ENCODE measurements at regions not wholly inside any gene's neighbourhood (a gene's known extent, or its start where the extent isn't known, plus 50 kb on each side); places are given as distances from the start of the nearest gene placed in this dataset.

- Histone ChIP-seq H3K4me1 (ENCODE audit: control insufficient read depth in 1 of 2, insufficient read depth in 2 of 2, low read length in 2 of 2) (peaks cover 4 to 22% of the 10 kb centered on the region in 2 donors), H3K36me3 (ENCODE audit: control insufficient read depth in 1 of 2, insufficient read depth in 2 of 2, low read length in 2 of 2) (no peaks in the 10 kb centered on the region), H3K27me3 (ENCODE audit: control insufficient read depth in 1 of 2, insufficient read depth in 2 of 2, low read length in 2 of 2) (no peaks in the 10 kb centered on the region), H3K9me3 (ENCODE audit: control insufficient read depth in 1 of 2, low read length in 2 of 2) (no peaks in the 10 kb centered on the region), H3K4me3 (ENCODE audit: low read depth in 1 of 2, low read length in 2 of 2) (peak overlapping the region; percentile 8 to 39), H3K9ac (ENCODE audit: low read depth in 1 of 2, low read length in 2 of 2) (no peak overlapping the region), H3K27ac (ENCODE audit: low read depth, low read length) (no peak overlapping the region)
Observed at GRCh38 chr2:208545403-208546042, 138.9 kb downstream of the PTH2R start.

GRCh38 chr2:208546107-208546506 lies 139.5 kb downstream of the PTH2R start:
- H3K36me3 ChIP-seq (ENCODE audit: control insufficient read depth in 1 of 2, insufficient read depth in 2 of 2, low read length in 2 of 2): no peaks in the 10 kb centered on the region
- H3K27ac ChIP-seq (ENCODE audit: low read depth, low read length): no peak overlapping the region
- peak overlapping the region in 1 of 2 donors; percentile 39 for H3K4me3 ChIP-seq (ENCODE audit: low read depth in 1 of 2, low read length in 2 of 2)
- H3K9me3 ChIP-seq (ENCODE audit: control insufficient read depth in 1 of 2, low read length in 2 of 2): no peaks in the 10 kb centered on the region
- no peak overlapping the region for H3K9ac ChIP-seq (ENCODE audit: low read depth in 1 of 2, low read length in 2 of 2)
- peaks cover 4 to 22% of the 10 kb centered on the region in 2 donors for H3K4me1 ChIP-seq (ENCODE audit: control insufficient read depth in 1 of 2, insufficient read depth in 2 of 2, low read length in 2 of 2)
- no peaks in the 10 kb centered on the region for H3K27me3 ChIP-seq (ENCODE audit: control insufficient read depth in 1 of 2, insufficient read depth in 2 of 2, low read length in 2 of 2)

GRCh38 chr2:208546860-208547650 lies 140.5 kb downstream of the PTH2R start:
- no peak overlapping the region for H3K27ac ChIP-seq (ENCODE audit: low read depth, low read length)
- peak overlapping the region; percentile 11 to 20 for H3K4me3 ChIP-seq (ENCODE audit: low read depth in 1 of 2, low read length in 2 of 2)
- peaks cover 4 to 22% of the 10 kb centered on the region in 2 donors for H3K4me1 ChIP-seq (ENCODE audit: control insufficient read depth in 1 of 2, insufficient read depth in 2 of 2, low read length in 2 of 2)
- H3K9ac ChIP-seq (ENCODE audit: low read depth in 1 of 2, low read length in 2 of 2): no peak overlapping the region
- no peaks in the 10 kb centered on the region for H3K9me3 ChIP-seq (ENCODE audit: control insufficient read depth in 1 of 2, low read length in 2 of 2)
- no peaks in the 10 kb centered on the region for H3K36me3 ChIP-seq (ENCODE audit: control insufficient read depth in 1 of 2, insufficient read depth in 2 of 2, low read length in 2 of 2)
- no peaks in the 10 kb centered on the region for H3K27me3 ChIP-seq (ENCODE audit: control insufficient read depth in 1 of 2, insufficient read depth in 2 of 2, low read length in 2 of 2)

GRCh38 chr2:208548700-208549099 lies 142.1 kb downstream of the PTH2R start:
- Histone ChIP-seq H3K9ac (ENCODE audit: low read depth in 1 of 2, low read length in 2 of 2) (no peak overlapping the region), H3K4me1 (ENCODE audit: control insufficient read depth in 1 of 2, insufficient read depth in 2 of 2, low read length in 2 of 2) (peaks cover 4 to 22% of the 10 kb centered on the region in 2 donors), H3K27me3 (ENCODE audit: control insufficient read depth in 1 of 2, insufficient read depth in 2 of 2, low read length in 2 of 2) (no peaks in the 10 kb centered on the region), H3K36me3 (ENCODE audit: control insufficient read depth in 1 of 2, insufficient read depth in 2 of 2, low read length in 2 of 2) (no peaks in the 10 kb centered on the region), H3K27ac (ENCODE audit: low read depth, low read length) (no peak overlapping the region), H3K9me3 (ENCODE audit: control insufficient read depth in 1 of 2, low read length in 2 of 2) (no peaks in the 10 kb centered on the region), H3K4me3 (ENCODE audit: low read depth in 1 of 2, low read length in 2 of 2) (no peak overlapping the region)

- Histone ChIP-seq H3K9me3 (ENCODE audit: control insufficient read depth in 1 of 2, low read length in 2 of 2) (no peaks in the 10 kb centered on the region), H3K4me3 (ENCODE audit: low read depth in 1 of 2, low read length in 2 of 2) (no peak overlapping the region), H3K27me3 (ENCODE audit: control insufficient read depth in 1 of 2, insufficient read depth in 2 of 2, low read length in 2 of 2) (no peaks in the 10 kb centered on the region), H3K9ac (ENCODE audit: low read depth in 1 of 2, low read length in 2 of 2) (no peak overlapping the region), H3K4me1 (ENCODE audit: control insufficient read depth in 1 of 2, insufficient read depth in 2 of 2, low read length in 2 of 2) (peaks cover 4 to 22% of the 10 kb centered on the region in 2 donors), H3K27ac (ENCODE audit: low read depth, low read length) (no peak overlapping the region), H3K36me3 (ENCODE audit: control insufficient read depth in 1 of 2, insufficient read depth in 2 of 2, low read length in 2 of 2) (no peaks in the 10 kb centered on the region)
Observed at GRCh38 chr2:208549546-208550158, 143.1 kb downstream of the PTH2R start.

GRCh38 chr2:208552943-208553342 lies 146.4 kb downstream of the PTH2R start:
- Histone ChIP-seq H3K4me1 (ENCODE audit: control insufficient read depth in 1 of 2, insufficient read depth in 2 of 2, low read length in 2 of 2) (peaks cover 8 to 9% of the 10 kb centered on the region in 2 donors), H3K9me3 (ENCODE audit: control insufficient read depth in 1 of 2, low read length in 2 of 2) (no peaks in the 10 kb centered on the region), H3K4me3 (ENCODE audit: low read depth in 1 of 2, low read length in 2 of 2) (no peak overlapping the region), H3K9ac (ENCODE audit: low read depth in 1 of 2, low read length in 2 of 2) (no peak overlapping the region), H3K27ac (ENCODE audit: low read depth, low read length) (no peak overlapping the region), H3K36me3 (ENCODE audit: control insufficient read depth in 1 of 2, insufficient read depth in 2 of 2, low read length in 2 of 2) (no peaks in the 10 kb centered on the region), H3K27me3 (ENCODE audit: control insufficient read depth in 1 of 2, insufficient read depth in 2 of 2, low read length in 2 of 2) (no peaks in the 10 kb centered on the region)

- H3K9me3 ChIP-seq (ENCODE audit: control insufficient read depth in 1 of 2, low read length in 2 of 2): peaks cover 0 to 3% of the 10 kb centered on the region in 2 donors
- no peak overlapping the region for H3K4me3 ChIP-seq (ENCODE audit: low read depth in 1 of 2, low read length in 2 of 2)
- no peak overlapping the region for H3K9ac ChIP-seq (ENCODE audit: low read depth in 1 of 2, low read length in 2 of 2)
- no peaks in the 10 kb centered on the region for H3K36me3 ChIP-seq (ENCODE audit: control insufficient read depth in 1 of 2, insufficient read depth in 2 of 2, low read length in 2 of 2)
- H3K4me1 ChIP-seq (ENCODE audit: control insufficient read depth in 1 of 2, insufficient read depth in 2 of 2, low read length in 2 of 2): peaks cover 8 to 9% of the 10 kb centered on the region in 2 donors
- H3K27me3 ChIP-seq (ENCODE audit: control insufficient read depth in 1 of 2, insufficient read depth in 2 of 2, low read length in 2 of 2): no peaks in the 10 kb centered on the region
- no peak overlapping the region for H3K27ac ChIP-seq (ENCODE audit: low read depth, low read length)
Observed at GRCh38 chr2:208556983-208557484, 150.4 kb downstream of the PTH2R start.

GRCh38 chr2:208565690-208566416 lies 159.3 kb downstream of the PTH2R start:
- Histone ChIP-seq H3K27me3 (ENCODE audit: control insufficient read depth in 1 of 2, insufficient read depth in 2 of 2, low read length in 2 of 2) (no peaks in the 10 kb centered on the region), H3K27ac (ENCODE audit: low read depth, low read length) (no peak overlapping the region), H3K36me3 (ENCODE audit: control insufficient read depth in 1 of 2, insufficient read depth in 2 of 2, low read length in 2 of 2) (no peaks in the 10 kb centered on the region), H3K4me1 (ENCODE audit: control insufficient read depth in 1 of 2, insufficient read depth in 2 of 2, low read length in 2 of 2) (peaks cover 4 to 10% of the 10 kb centered on the region in 2 donors), H3K9me3 (ENCODE audit: control insufficient read depth in 1 of 2, low read length in 2 of 2) (peaks cover 0 to 3% of the 10 kb centered on the region in 2 donors), H3K9ac (ENCODE audit: low read depth in 1 of 2, low read length in 2 of 2) (no peak overlapping the region), H3K4me3 (ENCODE audit: low read depth in 1 of 2, low read length in 2 of 2) (no peak overlapping the region)

- Histone ChIP-seq H3K4me1 (ENCODE audit: control insufficient read depth in 1 of 2, insufficient read depth in 2 of 2, low read length in 2 of 2) (peaks cover 9 to 13% of the 10 kb centered on the region in 2 donors), H3K27ac (ENCODE audit: low read depth, low read length) (no peak overlapping the region), H3K9ac (ENCODE audit: low read depth in 1 of 2, low read length in 2 of 2) (no peak overlapping the region), H3K36me3 (ENCODE audit: control insufficient read depth in 1 of 2, insufficient read depth in 2 of 2, low read length in 2 of 2) (no peaks in the 10 kb centered on the region), H3K9me3 (ENCODE audit: control insufficient read depth in 1 of 2, low read length in 2 of 2) (no peaks in the 10 kb centered on the region), H3K27me3 (ENCODE audit: control insufficient read depth in 1 of 2, insufficient read depth in 2 of 2, low read length in 2 of 2) (no peaks in the 10 kb centered on the region), H3K4me3 (ENCODE audit: low read depth in 1 of 2, low read length in 2 of 2) (no peak overlapping the region)
Observed at GRCh38 chr2:208568203-208568602, 161.6 kb downstream of the PTH2R start.
